Activated CD8-positive, alpha-beta T cell treated with anti-CD3 and anti-CD28 coated beads for 36 hours (primary cell): ENCODE measurements at regions not wholly inside any gene's neighbourhood (a gene's known extent, or its start where the extent isn't known, plus 50 kb on each side); places are given as distances from the start of the nearest gene placed in this dataset.

ENCODE experiments used
- ATAC-seq: fragments of 200-7000 bp; cut with Tn5 transposase; one replicate; pipeline ENCODE4 v1.10.0; 2021; ENCODE audit warnings: mild to moderate bottlenecking, moderate library complexity
- CTCF ChIA-PET: fragments of 350-600 bp; sonication (Branson Sonifier 250); formaldehyde crosslinking; loops from one replicate; lab custom pipeline; 2021; ENCODE audit warnings: antibody characterized with exemption; lab: Charles Lee
- POLR2A ChIA-PET: fragments of 350-600 bp; sonication (Branson Sonifier 250); formaldehyde crosslinking; loops from one replicate; lab custom pipeline; 2021; ENCODE audit warnings: antibody characterized with exemption; lab: Charles Lee
- DNase-seq: peaks from one replicate; pipeline ENCODE4 v3.0.0-alpha.2; 2020
- H3K27ac Mint-ChIP-seq: one replicate; pipeline ENCODE4 v1.8.0; 2021; ENCODE audit warnings: mild to moderate bottlenecking, mixed read lengths
- H3K27me3 Mint-ChIP-seq: one replicate; pipeline ENCODE4 v1.8.0; 2021; ENCODE audit warnings: mixed read lengths
- H3K36me3 Mint-ChIP-seq: one replicate; pipeline ENCODE4 v1.8.0; 2021; ENCODE audit warnings: low read depth, mixed read lengths
- H3K4me1 Mint-ChIP-seq: one replicate; pipeline ENCODE4 v1.8.0; 2021; ENCODE audit warnings: low read depth, mixed read lengths
- H3K4me3 Mint-ChIP-seq: one replicate; pipeline ENCODE4 v1.8.0; 2021; ENCODE audit warnings: mild to moderate bottlenecking, moderate library complexity, mixed read lengths
- H3K9me3 Mint-ChIP-seq: one replicate; pipeline ENCODE4 v1.8.0; 2021; ENCODE audit warnings: mixed read lengths
- intact Hi-C: fragments of 100-400 bp; cut with micrococcal nuclease; formaldehyde crosslinking; loops from one replicate; pipeline ENCODE4 v1.10.0; 2022
- TF ChIP-seq, protein P1 (sequence below): fragments of 200-600 bp; IDR thresholded peaks from one replicate; pipeline ENCODE4 v1.8.0; 2022; ENCODE audit warnings: antibody characterized with exemption, mild to moderate bottlenecking

DNA sequence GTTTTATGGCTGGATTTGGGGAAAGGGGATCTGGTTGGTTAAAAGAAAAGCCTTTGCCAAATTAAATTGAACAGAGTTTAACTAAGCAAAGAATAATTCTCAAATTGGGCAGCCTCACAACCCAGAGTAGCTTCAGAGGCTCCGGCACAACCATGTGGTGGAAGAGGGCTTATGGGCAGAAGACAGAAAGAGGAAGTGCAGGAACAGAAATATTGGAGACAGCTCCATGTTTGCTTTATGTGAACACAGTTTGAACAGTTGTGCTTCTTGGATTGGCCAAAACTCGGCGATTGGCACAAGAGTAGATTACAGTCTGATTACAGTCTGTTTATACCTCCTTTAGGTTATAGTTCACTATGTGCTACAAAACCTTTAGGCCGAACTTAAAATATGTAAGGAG lies 562.7 kb downstream of the TRIML1 start:
- POLR2A ChIA-PET: no interaction called here
- Mint-ChIP-seq H3K27me3 (no peaks in the 10 kb centered on the region), H3K36me3 (no peaks in the 10 kb centered on the region), H3K4me1 (no peaks in the 10 kb centered on the region), H3K4me3 (no peak overlapping the region), H3K9me3 (peaks cover 2% of the 10 kb centered on the region), H3K27ac (no peak overlapping the region)
- intact Hi-C loops: no loop called here
- ATAC-seq: no peak
- TF ChIP-seq, protein P1, sequence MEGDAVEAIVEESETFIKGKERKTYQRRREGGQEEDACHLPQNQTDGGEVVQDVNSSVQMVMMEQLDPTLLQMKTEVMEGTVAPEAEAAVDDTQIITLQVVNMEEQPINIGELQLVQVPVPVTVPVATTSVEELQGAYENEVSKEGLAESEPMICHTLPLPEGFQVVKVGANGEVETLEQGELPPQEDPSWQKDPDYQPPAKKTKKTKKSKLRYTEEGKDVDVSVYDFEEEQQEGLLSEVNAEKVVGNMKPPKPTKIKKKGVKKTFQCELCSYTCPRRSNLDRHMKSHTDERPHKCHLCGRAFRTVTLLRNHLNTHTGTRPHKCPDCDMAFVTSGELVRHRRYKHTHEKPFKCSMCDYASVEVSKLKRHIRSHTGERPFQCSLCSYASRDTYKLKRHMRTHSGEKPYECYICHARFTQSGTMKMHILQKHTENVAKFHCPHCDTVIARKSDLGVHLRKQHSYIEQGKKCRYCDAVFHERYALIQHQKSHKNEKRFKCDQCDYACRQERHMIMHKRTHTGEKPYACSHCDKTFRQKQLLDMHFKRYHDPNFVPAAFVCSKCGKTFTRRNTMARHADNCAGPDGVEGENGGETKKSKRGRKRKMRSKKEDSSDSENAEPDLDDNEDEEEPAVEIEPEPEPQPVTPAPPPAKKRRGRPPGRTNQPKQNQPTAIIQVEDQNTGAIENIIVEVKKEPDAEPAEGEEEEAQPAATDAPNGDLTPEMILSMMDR: no peak
- DNase-seq: no peak
- CTCF ChIA-PET: interaction anchor here (0.9 kb wide), 1 partner anchor 10 kb away, joined by 3 read pairs; no protein-coding TSS in a partner anchor

DNA sequence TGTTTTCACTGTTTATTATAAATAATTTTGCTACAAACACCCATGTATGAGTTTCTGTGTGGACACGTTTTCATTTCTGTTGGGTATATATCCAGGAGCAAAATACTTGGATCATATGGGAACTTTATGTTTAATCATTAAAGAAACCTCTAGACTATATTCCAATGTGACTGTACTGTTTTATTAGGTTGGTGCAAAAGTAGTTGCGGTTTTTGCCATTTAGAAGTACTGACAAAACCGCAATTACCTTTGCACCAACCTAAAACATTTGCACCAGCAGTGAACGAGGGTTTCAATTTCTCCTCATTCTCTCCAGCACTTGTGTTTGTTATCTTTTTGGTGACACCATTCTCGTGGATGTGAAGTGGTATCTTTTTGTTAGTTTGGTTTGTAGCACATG lies 565.0 kb downstream of the TRIML1 start:
- Mint-ChIP-seq H3K27me3 (no peaks in the 10 kb centered on the region), H3K9me3 (peaks cover 7% of the 10 kb centered on the region), H3K4me1 (no peaks in the 10 kb centered on the region), H3K4me3 (no peak overlapping the region), H3K36me3 (no peaks in the 10 kb centered on the region), H3K27ac (no peak overlapping the region)
- TF ChIP-seq, protein P1: no peak
- DNase-seq (no peak), ATAC-seq (no peak)
- ChIA-PET CTCF (no interaction called here), POLR2A (no interaction called here)
- intact Hi-C loops: no loop called here

DNA sequence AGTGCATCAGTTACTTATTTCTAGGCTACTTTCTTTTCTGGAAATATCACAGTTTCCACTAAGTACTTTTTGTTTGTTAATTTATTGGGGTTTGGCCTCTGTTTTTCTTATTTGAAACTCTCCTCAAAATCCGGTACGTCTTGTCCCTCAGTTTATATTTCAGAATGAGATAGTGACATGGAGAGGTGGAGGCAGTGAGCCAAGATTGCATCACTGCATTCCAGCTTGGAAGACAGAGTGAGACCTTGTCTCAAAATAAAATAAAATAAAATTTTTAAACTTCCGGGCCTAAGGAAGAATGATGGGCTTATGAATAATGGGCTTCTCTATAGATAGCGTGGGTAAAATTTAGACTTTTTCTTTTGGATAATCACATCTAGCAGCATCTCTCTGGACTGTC lies 567.8 kb downstream of the TRIML1 start:
- CTCF ChIA-PET: no interaction called here
- Mint-ChIP-seq H3K4me3 (no peak overlapping the region), H3K27ac (no peak overlapping the region), H3K9me3 (peaks cover 7% of the 10 kb centered on the region), H3K36me3 (no peaks in the 10 kb centered on the region), H3K4me1 (no peaks in the 10 kb centered on the region), H3K27me3 (no peaks in the 10 kb centered on the region)
- ATAC-seq (no peak), DNase-seq (no peak)
- TF ChIP-seq, protein P1: no peak
- POLR2A ChIA-PET: no interaction called here
- intact Hi-C loops: no loop called here

DNA sequence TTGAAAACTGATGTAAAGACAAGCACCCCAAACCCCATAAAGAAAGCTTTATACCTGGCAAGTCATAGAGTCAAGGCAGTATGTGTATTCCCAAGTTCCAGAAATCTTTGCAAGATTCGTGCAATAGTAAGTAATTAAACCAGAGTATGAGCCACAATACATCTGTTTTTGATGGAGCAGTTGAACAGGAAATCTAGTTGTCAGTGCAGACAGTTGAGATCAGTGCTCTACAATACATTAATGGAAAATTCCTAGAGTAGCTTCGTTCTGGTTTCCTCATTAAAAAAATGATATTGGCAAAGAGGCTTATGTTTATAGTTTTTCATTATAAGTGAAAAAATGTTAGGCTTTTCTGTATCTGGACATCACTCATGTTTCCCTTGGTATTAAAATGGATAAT lies 575.3 kb downstream of the TRIML1 start:
- DNase-seq (no peak), ATAC-seq (no peak)
- ChIA-PET POLR2A (no interaction called here), CTCF (no interaction called here)
- H3K27me3 Mint-ChIP-seq: no peaks in the 10 kb centered on the region
- H3K9me3 Mint-ChIP-seq: peaks cover 11% of the 10 kb centered on the region
- intact Hi-C loops: no loop called here
- H3K4me3 Mint-ChIP-seq: no peak overlapping the region
- no peaks in the 10 kb centered on the region for H3K36me3 Mint-ChIP-seq
- TF ChIP-seq, protein P1: no peak
- no peak overlapping the region for H3K27ac Mint-ChIP-seq
- H3K4me1 Mint-ChIP-seq: no peaks in the 10 kb centered on the region

DNA sequence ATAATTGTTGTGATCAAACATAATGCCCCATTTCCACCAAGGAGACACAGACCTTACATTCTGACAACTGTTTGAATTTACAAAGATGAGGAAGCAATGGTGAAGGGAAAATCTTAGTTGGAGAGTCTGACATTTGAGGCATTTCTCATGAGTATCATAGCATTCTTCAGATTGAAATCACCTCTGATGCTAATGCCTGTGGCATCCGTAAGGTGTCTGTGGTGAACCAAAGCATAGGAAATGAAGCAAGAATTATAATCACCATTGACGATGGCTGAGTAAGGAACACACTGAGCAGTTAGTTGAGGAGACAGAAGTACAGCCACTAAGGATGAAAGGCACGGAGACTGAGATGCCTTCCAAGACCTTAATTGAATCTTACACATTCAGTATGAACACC lies 575.7 kb downstream of the TRIML1 start:
- no peak overlapping the region for H3K27ac Mint-ChIP-seq
- DNase-seq (no peak), ATAC-seq (no peak)
- H3K36me3 Mint-ChIP-seq: no peaks in the 10 kb centered on the region
- TF ChIP-seq, protein P1: no peak
- POLR2A ChIA-PET: no interaction called here
- CTCF ChIA-PET: no interaction called here
- H3K4me3 Mint-ChIP-seq: no peak overlapping the region
- intact Hi-C loops: no loop called here
- H3K9me3 Mint-ChIP-seq: peaks cover 11% of the 10 kb centered on the region
- no peaks in the 10 kb centered on the region for H3K4me1 Mint-ChIP-seq
- H3K27me3 Mint-ChIP-seq: no peaks in the 10 kb centered on the region
